Left kidney (tissue), 1 donor: ENCODE measurements at regions not wholly inside any gene's neighbourhood (a gene's known extent, or its start where the extent isn't known, plus 50 kb on each side); places are given as distances from the start of the nearest gene placed in this dataset.

ENCODE experiments used
- DNase-seq: peaks from one replicate; pipeline ENCODE4 v3.0.0-alpha.2; 2013

- no peak for DNase-seq
Measured at GRCh38 chr2:4370422-4371090, 667.2 kb downstream of the DCDC2C start.

- no peak for DNase-seq
Measured at GRCh38 chr2:4381049-4381448, 677.7 kb downstream of the DCDC2C start.

GRCh38 chr2:4381773-4382172, 678.4 kb downstream of the DCDC2C start:
- no peak for DNase-seq

- DNase-seq = no peak
Measured at GRCh38 chr2:4391013-4391412, 687.6 kb downstream of the DCDC2C start.

GRCh38 chr2:4404363-4404762, 701.0 kb downstream of the DCDC2C start:
- DNase-seq = no peak

- DNase-seq = no peak
Measured at GRCh38 chr2:4408321-4408720, 704.9 kb downstream of the DCDC2C start.

GRCh38 chr2:4412637-4413187, 709.3 kb downstream of the DCDC2C start:
- no peak for DNase-seq

GRCh38 chr2:4415171-4415570, 711.8 kb downstream of the DCDC2C start:
- no peak for DNase-seq

GRCh38 chr2:4415810-4416413, 712.5 kb downstream of the DCDC2C start:
- no peak for DNase-seq

GRCh38 chr2:4416431-4416830, 713.1 kb downstream of the DCDC2C start:
- DNase-seq = no peak

- DNase-seq = no peak
Measured at GRCh38 chr2:4417771-4418170, 714.4 kb downstream of the DCDC2C start.

GRCh38 chr2:4420032-4420431, 716.7 kb downstream of the DCDC2C start:
- no peak for DNase-seq

- DNase-seq = no peak
Measured at GRCh38 chr2:4424153-4424552, 720.8 kb downstream of the DCDC2C start.

- DNase-seq = no peak
Measured at GRCh38 chr2:4427083-4427482, 723.7 kb downstream of the DCDC2C start.

- DNase-seq = no peak
Measured at GRCh38 chr2:4445821-4446220, 742.4 kb downstream of the DCDC2C start.

- no peak for DNase-seq
Measured at GRCh38 chr2:4454907-4455306, 751.5 kb downstream of the DCDC2C start.

- DNase-seq = no peak
Measured at GRCh38 chr2:4455486-4456155, 752.2 kb downstream of the DCDC2C start.

GRCh38 chr2:4464634-4465266, 761.4 kb downstream of the DCDC2C start:
- no peak for DNase-seq

GRCh38 chr2:4465671-4466070, 762.3 kb downstream of the DCDC2C start:
- no peak for DNase-seq

GRCh38 chr2:4475618-4476017, 772.2 kb downstream of the DCDC2C start:
- no peak for DNase-seq

GRCh38 chr2:4483050-4483449, 779.7 kb downstream of the DCDC2C start:
- DNase-seq = no peak

- DNase-seq = no peak
Measured at GRCh38 chr2:4486971-4487370, 783.6 kb downstream of the DCDC2C start.
